HFF-Myc (cell line): ENCODE measurements at regions not wholly inside any gene's neighbourhood (a gene's known extent, or its start where the extent isn't known, plus 50 kb on each side); places are given as distances from the start of the nearest gene placed in this dataset.

Experiments
- DNase-seq: peaks from one replicate; pipeline ENCODE4 v3.0.0-alpha.2; 2011; ENCODE audit warnings: low read depth; ENCODE audit errors: extremely low read depth
- H3K4me3 ChIP-seq: replicated peaks from 2 replicates; pipeline ENCODE4 v1.5.1; 2011; ENCODE audit warnings: low read depth, mild to moderate bottlenecking, control low read depth, low read length
- CTCF ChIP-seq: IDR thresholded peaks from 2 replicates; pipeline ENCODE4 v1.5.1; 2012; ENCODE audit warnings: mild to moderate bottlenecking, low read depth, low read length, control low read depth; ENCODE audit errors: missing control alignments

- no peak for TF ChIP-seq CTCF
- H3K4me3 ChIP-seq: no peak overlapping the region
- DNase-seq: no peak
Observed at GRCh38 chr12:75820071-75820470, 211.5 kb downstream of the PHLDA1 start.

GRCh38 chr12:75819512-75819911, 212.1 kb downstream of the PHLDA1 start:
- no peak overlapping the region for H3K4me3 ChIP-seq
- TF ChIP-seq CTCF: no peak
- DNase-seq: no peak

- no peak for TF ChIP-seq CTCF
- DNase-seq: no peak
Observed at GRCh38 chr12:75818863-75819262, 212.7 kb downstream of the PHLDA1 start.

GRCh38 chr12:75816897-75817296, 214.7 kb downstream of the PHLDA1 start:
- peak; percentile 57 for DNase-seq
- no peak for TF ChIP-seq CTCF
- no peak overlapping the region for H3K4me3 ChIP-seq

More at GRCh38 chr12:75818863-75819262, 212.7 kb downstream of the PHLDA1 start:
- H3K4me3 ChIP-seq: no peak overlapping the region

GRCh38 chr12:75815756-75816155, 215.8 kb downstream of the PHLDA1 start:
- TF ChIP-seq CTCF: no peak
- H3K4me3 ChIP-seq: no peak overlapping the region
- DNase-seq: no peak

- DNase-seq: peak; percentile 98
- no peak overlapping the region for H3K4me3 ChIP-seq
Observed at GRCh38 chr12:75814851-75815754, 216.5 kb downstream of the PHLDA1 start.

More at GRCh38 chr12:75814851-75815754, 216.5 kb downstream of the PHLDA1 start:
- no peak for TF ChIP-seq CTCF
